Activated CD4-positive, alpha-beta T cell treated with anti-CD3 and anti-CD28 coated beads, Interleukin-2, Interleukin-6, amounts not matched to agents 100 ng/mL and 50 ng/mL, durations not matched to agents 16 hours and 8 hours (primary cell): ENCODE measurements at regions not wholly inside any gene's neighbourhood (a gene's known extent, or its start where the extent isn't known, plus 50 kb on each side); places are given as distances from the start of the nearest gene placed in this dataset.

Experiments
- DNase-seq: peaks from one replicate; pipeline ENCODE4 v3.0.0-alpha.2; 2020

GRCh38 chr4:113849771-113850170, 88.2 kb upstream of the CAMK2D start:
- DNase-seq: no peak

GRCh38 chr4:113847710-113848109, 86.2 kb upstream of the CAMK2D start:
- no peak for DNase-seq

GRCh38 chr4:113846433-113846832, 84.9 kb upstream of the CAMK2D start:
- no peak for DNase-seq

- no peak for DNase-seq
These were observed 83.6 kb upstream of the CAMK2D start for GRCh38 chr4:113845138-113845537.

- DNase-seq: no peak
These were observed 82.8 kb upstream of the CAMK2D start for GRCh38 chr4:113844369-113844768.

- DNase-seq: no peak
These were observed 79.3 kb upstream of the CAMK2D start for GRCh38 chr4:113840861-113841260.

GRCh38 chr4:113838460-113838859, 76.9 kb upstream of the CAMK2D start:
- DNase-seq: no peak

GRCh38 chr4:113837397-113837796, 75.9 kb upstream of the CAMK2D start:
- DNase-seq: peak; percentile 40

GRCh38 chr4:113835005-113835404, 73.5 kb upstream of the CAMK2D start:
- no peak for DNase-seq

- DNase-seq: no peak
These were observed 72.8 kb upstream of the CAMK2D start for GRCh38 chr4:113834298-113834697.

GRCh38 chr4:113832803-113833202, 71.3 kb upstream of the CAMK2D start:
- DNase-seq: no peak

GRCh38 chr4:113831457-113831856, 69.9 kb upstream of the CAMK2D start:
- DNase-seq: no peak

GRCh38 chr4:113828702-113829101, 67.2 kb upstream of the CAMK2D start:
- DNase-seq: no peak

- no peak for DNase-seq
These were observed 65.7 kb upstream of the CAMK2D start for GRCh38 chr4:113827285-113827684.

GRCh38 chr4:113826421-113826820, 64.9 kb upstream of the CAMK2D start:
- no peak for DNase-seq

GRCh38 chr4:113825272-113825671, 63.7 kb upstream of the CAMK2D start:
- DNase-seq: peak; percentile 54

GRCh38 chr4:113824396-113824795, 62.9 kb upstream of the CAMK2D start:
- no peak for DNase-seq

- DNase-seq: peak; percentile 65
These were observed 61.7 kb upstream of the CAMK2D start for GRCh38 chr4:113823291-113823659.

GRCh38 chr4:113822555-113823290, 61.2 kb upstream of the CAMK2D start:
- DNase-seq: peak; percentile 68

GRCh38 chr4:113821856-113822255, 60.3 kb upstream of the CAMK2D start:
- no peak for DNase-seq

- DNase-seq: no peak
These were observed 58.6 kb upstream of the CAMK2D start for GRCh38 chr4:113820108-113820507.

GRCh38 chr4:113815826-113816225, 54.3 kb upstream of the CAMK2D start:
- no peak for DNase-seq

GRCh38 chr4:113811359-113811758, 49.8 kb upstream of the CAMK2D start:
- DNase-seq: no peak
